Upper lobe of left lung (tissue), 6 donors: ENCODE measurements at regions not wholly inside any gene's neighbourhood (a gene's known extent, or its start where the extent isn't known, plus 50 kb on each side); places are given as distances from the start of the nearest gene placed in this dataset.

ENCODE experiments used
- ATAC-seq, 2 donors: fragments of 200-7000 bp; cut with Tn5 transposase; one replicate each; pipeline ENCODE4 v1.9.1; 2022; ENCODE audit warnings: mild to moderate bottlenecking in 2 of 2, moderate library complexity in 2 of 2; ENCODE audit not compliant: low FRiP score in 2 of 2
- DNase-seq, 2 donors: peaks; one replicate each; pipeline ENCODE4 v3.0.0-alpha.2; 2019 to 2020
- H3K27ac ChIP-seq, 4 donors: fragments of 200-600 bp; sonication (generic); one replicate each; pipeline ENCODE4 v1.5.1; 2016 to 2019
- H3K27me3 ChIP-seq, 4 donors: fragments of 200-600 bp; sonication (generic); one replicate each; pipeline ENCODE4 v1.5.1; 2017 to 2019
- H3K36me3 ChIP-seq, 4 donors: fragments of 200-600 bp; sonication (generic); one replicate each; pipeline ENCODE4 v1.5.1; 2016 to 2019
- H3K4me1 ChIP-seq, 4 donors: fragments of 200-600 bp; sonication (generic); one replicate each; pipeline ENCODE4 v1.5.1; 2018 to 2019
- H3K4me3 ChIP-seq, 4 donors: fragments of 200-600 bp; sonication (generic); one replicate each; pipeline ENCODE4 v1.5.1; 2017 to 2019; ENCODE audit warnings: mild to moderate bottlenecking in 2 of 4, moderate library complexity in 1 of 4
- H3K9me3 ChIP-seq, 4 donors: fragments of 200-600 bp; sonication (generic); one replicate each; pipeline ENCODE4 v1.5.1; 2018 to 2019
- CTCF ChIP-seq, 6 experiments: fragments of 450-650 bp in 4 of 6; fragments of 200-600 bp in 2 of 6; sonication (generic) in 2 of 6; IDR thresholded peaks; one replicate each; pipeline ENCODE4 v1.5.1; 2016 to 2019; ENCODE audit warnings: antibody characterized with exemption in 6 of 6
- EP300 ChIP-seq, 4 donors: sonication (generic); formaldehyde crosslinking; IDR thresholded peaks; one replicate each; pipeline ENCODE4 v1.5.1; 2017; ENCODE audit warnings: antibody characterized with exemption in 4 of 4, control low read depth in 2 of 4
- POLR2A ChIP-seq, 4 donors: fragments of 450-650 bp; IDR thresholded peaks; one replicate each; pipeline ENCODE4 v1.5.1; 2016 to 2017; ENCODE audit warnings: antibody characterized with exemption in 4 of 4, mild to moderate bottlenecking in 2 of 4
- POLR2AphosphoS5 ChIP-seq, 2 donors: sonication (generic); formaldehyde crosslinking; IDR thresholded peaks; one replicate each; pipeline ENCODE4 v1.5.1; 2017; ENCODE audit warnings: antibody characterized with exemption in 2 of 2
- WGBS, 2 donors: methylation state at CpG; one replicate each; pipeline ENCODE4 v1.1.5; 2017 to 2018; 5-methylcytosine and 5-hydroxymethylcytosine counted together
- donor health status: DM: no; HTN: no; CAD: no; lungs with moderate emphysema.
- donor health status: DM: no; HTN: yes; CAD: no; lungs with severe emphysema.

- TF ChIP-seq CTCF (IDR thresholded peaks at IDR 0.05) (no peak), EP300 (IDR thresholded peaks at IDR 0.05) (no peak), POLR2A (IDR thresholded peaks at IDR 0.05) (no peak), POLR2AphosphoS5 (IDR thresholded peaks at IDR 0.05) (no peak)
- Histone ChIP-seq H3K27ac (no peak overlapping the region), H3K4me3 (no peak overlapping the region), H3K36me3 (no peaks in the 10 kb centered on the region), H3K4me1 (no peaks in the 10 kb centered on the region), H3K27me3 (no peaks in the 10 kb centered on the region), H3K9me3 (no peaks in the 10 kb centered on the region)
- ATAC-seq (no peak), DNase-seq (no peak)
- 88 to 95% methylated on average over 1 of the region's 1 CpG for WGBS, 2 donors
Observed at GRCh38 chr4:45636175-45636574, 487.7 kb downstream of the GABRG1 start.

- peak in 1 of 2 donors; percentile 49 for ATAC-seq
- no peak overlapping the region for H3K4me3 ChIP-seq
- 42 to 70% methylated on average over 2 of the region's 2 CpGs for WGBS, 2 donors
- no peaks in the 10 kb centered on the region for H3K36me3 ChIP-seq
- no peaks in the 10 kb centered on the region for H3K4me1 ChIP-seq
- H3K27ac ChIP-seq = no peak overlapping the region
- no peak for DNase-seq
- no peaks in the 10 kb centered on the region for H3K27me3 ChIP-seq
- no peak for TF ChIP-seq POLR2A (IDR thresholded peaks at IDR 0.05)
- H3K9me3 ChIP-seq = no peaks in the 10 kb centered on the region
Observed at GRCh38 chr4:45629717-45630116, 494.1 kb downstream of the GABRG1 start.

- no peaks in the 10 kb centered on the region for H3K4me1 ChIP-seq
- TF ChIP-seq EP300 (IDR thresholded peaks at IDR 0.05) (no peak), CTCF (IDR thresholded peaks at IDR 0.05) (no peak), POLR2A (IDR thresholded peaks at IDR 0.05) (no peak), POLR2AphosphoS5 (IDR thresholded peaks at IDR 0.05) (no peak)
- no peaks in the 10 kb centered on the region for H3K36me3 ChIP-seq
- H3K9me3 ChIP-seq = no peaks in the 10 kb centered on the region
- no peak for DNase-seq
- H3K27ac ChIP-seq = no peak overlapping the region
- no peak for ATAC-seq
- H3K27me3 ChIP-seq = no peaks in the 10 kb centered on the region
- no peak overlapping the region for H3K4me3 ChIP-seq
- WGBS, 2 donors = 80 to 87% methylated on average over 2 of the region's 2 CpGs
Observed at GRCh38 chr4:45621971-45622370, 501.9 kb downstream of the GABRG1 start.

- ATAC-seq (no peak), DNase-seq (no peak)
- H3K4me1 ChIP-seq = no peaks in the 10 kb centered on the region
- TF ChIP-seq POLR2A (IDR thresholded peaks at IDR 0.05) = no peak
- no peak for TF ChIP-seq POLR2AphosphoS5 (IDR thresholded peaks at IDR 0.05)
- TF ChIP-seq CTCF (IDR thresholded peaks at IDR 0.05) = no peak
- no peak for TF ChIP-seq EP300 (IDR thresholded peaks at IDR 0.05)
- H3K27me3 ChIP-seq = no peaks in the 10 kb centered on the region
- no peak overlapping the region for H3K27ac ChIP-seq
- H3K9me3 ChIP-seq = no peaks in the 10 kb centered on the region
- H3K36me3 ChIP-seq = no peaks in the 10 kb centered on the region
- H3K4me3 ChIP-seq = no peak overlapping the region
- 83 to 94% methylated on average over 1 of the region's 1 CpG for WGBS, 2 donors
Observed at GRCh38 chr4:45620808-45621207, 503.0 kb downstream of the GABRG1 start.

GRCh38 chr4:45596379-45597101 is 527.3 kb downstream of the GABRG1 start:
- 77 to 78% methylated on average over 6 of the region's 6 CpGs for WGBS, 2 donors
- no peak for ATAC-seq

More at GRCh38 chr4:45596379-45597101, 527.3 kb downstream of the GABRG1 start:
- no peak overlapping the region for H3K27ac ChIP-seq
- no peaks in the 10 kb centered on the region for H3K27me3 ChIP-seq
- no peaks in the 10 kb centered on the region for H3K36me3 ChIP-seq
- no peaks in the 10 kb centered on the region for H3K9me3 ChIP-seq
- TF ChIP-seq EP300 (IDR thresholded peaks at IDR 0.05) (no peak), CTCF (IDR thresholded peaks at IDR 0.05) (no peak), POLR2A (IDR thresholded peaks at IDR 0.05) (no peak), POLR2AphosphoS5 (IDR thresholded peaks at IDR 0.05) (no peak)
- H3K4me1 ChIP-seq = no peaks in the 10 kb centered on the region
- DNase-seq = no peak
- H3K4me3 ChIP-seq = no peak overlapping the region
